DND-41 (cell line): ENCODE measurements at regions not wholly inside any gene's neighbourhood (a gene's known extent, or its start where the extent isn't known, plus 50 kb on each side); places are given as distances from the start of the nearest gene placed in this dataset.

Experiments used
- ATAC-seq: fragments of 200-7000 bp; cut with Tn5 transposase; 3 replicates; pipeline ENCODE4 v1.9.1; 2021; ENCODE audit warnings: low read depth; ENCODE audit not compliant: insufficient read depth
- DNase-seq: peaks from one replicate; pipeline ENCODE4 v3.0.0-alpha.2; 2020
- H2AFZ ChIP-seq: 2 replicates; pipeline ENCODE4 v1.6.0; 2012; ENCODE audit warnings: low read depth, low read length
- H3K27ac ChIP-seq: 2 replicates; pipeline ENCODE4 v1.5.1; 2012; ENCODE audit warnings: low read length, inconsistent platforms
- H3K27me3 ChIP-seq: fragments of 200-600 bp; sonication (generic); 2 replicates; pipeline ENCODE4 v1.6.0; 2012; ENCODE audit warnings: low read length, mild to moderate bottlenecking, inconsistent platforms; ENCODE audit not compliant: insufficient read depth, poor library complexity
- H3K36me3 ChIP-seq: 2 replicates; pipeline ENCODE4 v1.5.1; 2012; ENCODE audit warnings: low read length, inconsistent platforms; ENCODE audit not compliant: insufficient read depth
- H3K4me1 ChIP-seq: 2 replicates; pipeline ENCODE4 v1.5.1; 2012; ENCODE audit warnings: mild to moderate bottlenecking, low read length; ENCODE audit not compliant: insufficient read depth
- H3K4me2 ChIP-seq: 2 replicates; pipeline ENCODE4 v1.6.0; 2012; ENCODE audit warnings: mild to moderate bottlenecking, moderate library complexity, low read length, inconsistent platforms; ENCODE audit not compliant: insufficient read depth
- H3K4me3 ChIP-seq, 2 experiments: fragments of 200-600 bp in 1 of 2; shearing (Covaris generic) in 1 of 2; 2 replicates each; pipeline ENCODE4 v1.5.1; 2012 to 2016; ENCODE audit warnings: inconsistent platforms in 2 of 2, low read length in 2 of 2, mild to moderate bottlenecking in 2 of 2, low read depth in 1 of 2, moderate library complexity in 1 of 2
- H3K79me2 ChIP-seq: 2 replicates; pipeline ENCODE4 v1.6.0; 2012; ENCODE audit warnings: low read length, inconsistent platforms; ENCODE audit not compliant: insufficient read depth
- H3K9ac ChIP-seq: 2 replicates; pipeline ENCODE4 v1.6.0; 2012; ENCODE audit warnings: low read depth, mild to moderate bottlenecking, inconsistent platforms, low read length, moderate library complexity
- H3K9me3 ChIP-seq: 2 replicates; pipeline ENCODE4 v1.5.1; 2012; ENCODE audit warnings: low read length, moderate library complexity, mild to moderate bottlenecking, inconsistent platforms; ENCODE audit not compliant: insufficient read depth, severe bottlenecking
- H4K20me1 ChIP-seq: 2 replicates; pipeline ENCODE4 v1.6.0; 2012; ENCODE audit warnings: low read length; ENCODE audit not compliant: insufficient read depth
- CTCF ChIP-seq: IDR thresholded peaks from 2 replicates; pipeline ENCODE4 v1.5.1; 2012; ENCODE audit warnings: borderline replicate concordance, low read length, moderate library complexity, mild to moderate bottlenecking; ENCODE audit not compliant: poor library complexity, severe bottlenecking; ENCODE audit errors: extremely low read depth
- EZH2 ChIP-seq: IDR thresholded peaks from 3 replicates; pipeline ENCODE4 v1.6.1; 2012; ENCODE audit warnings: borderline replicate concordance, low read depth, mild to moderate bottlenecking, moderate library complexity, low read length, inconsistent platforms; ENCODE audit not compliant: severe bottlenecking

GRCh38 chr16:6057821-6058220 lies 960.2 kb upstream of the EEF2KMT start:
- H2AFZ ChIP-seq, result no peak overlapping the region
- H3K79me2 ChIP-seq, result no peaks in the 10 kb centered on the region
- DNase-seq (no peak), ATAC-seq (no peak)
- H3K27me3 ChIP-seq, result peaks cover 6% of the 10 kb centered on the region
- H4K20me1 ChIP-seq, result no peaks in the 10 kb centered on the region
- no peaks in the 10 kb centered on the region for H3K36me3 ChIP-seq
- H3K4me2 ChIP-seq, result no peak overlapping the region
- no peak for TF ChIP-seq CTCF
- TF ChIP-seq EZH2, result no peak
- no peak overlapping the region for H3K9ac ChIP-seq
- H3K4me3 ChIP-seq, result no peak overlapping the region
- H3K27ac ChIP-seq, result no peak overlapping the region
- no peaks in the 10 kb centered on the region for H3K4me1 ChIP-seq
- H3K9me3 ChIP-seq, result no peaks in the 10 kb centered on the region

- H3K4me3 ChIP-seq, result no peak overlapping the region
- H4K20me1 ChIP-seq, result no peaks in the 10 kb centered on the region
- no peaks in the 10 kb centered on the region for H3K36me3 ChIP-seq
- no peaks in the 10 kb centered on the region for H3K9me3 ChIP-seq
- H3K9ac ChIP-seq, result no peak overlapping the region
- H3K27me3 ChIP-seq, result no peaks in the 10 kb centered on the region
- no peak overlapping the region for H3K27ac ChIP-seq
- no peak for TF ChIP-seq EZH2
- no peak for TF ChIP-seq CTCF
- no peak overlapping the region for H2AFZ ChIP-seq
- ATAC-seq (no peak), DNase-seq (no peak)
- no peaks in the 10 kb centered on the region for H3K79me2 ChIP-seq
- no peaks in the 10 kb centered on the region for H3K4me1 ChIP-seq
- H3K4me2 ChIP-seq, result no peak overlapping the region
Observed at GRCh38 chr16:6048017-6048416, 950.4 kb upstream of the EEF2KMT start.

GRCh38 chr16:6047325-6047724 lies 949.7 kb upstream of the EEF2KMT start:
- Histone ChIP-seq H3K4me3 (no peak overlapping the region), H2AFZ (no peak overlapping the region), H3K27ac (no peak overlapping the region), H3K36me3 (no peaks in the 10 kb centered on the region), H3K27me3 (no peaks in the 10 kb centered on the region), H3K4me1 (no peaks in the 10 kb centered on the region), H3K4me2 (no peak overlapping the region), H3K9me3 (no peaks in the 10 kb centered on the region), H3K79me2 (no peaks in the 10 kb centered on the region), H4K20me1 (no peaks in the 10 kb centered on the region), H3K9ac (no peak overlapping the region)
- DNase-seq (no peak), ATAC-seq (no peak)
- TF ChIP-seq CTCF (no peak), EZH2 (no peak)
